Stimulated activated CD4-positive, alpha-beta T cell treated with anti-CD3 and anti-CD28 coated beads, Interleukin-12 subunit alpha, Interleukin-12 subunit beta, amount 100 ng/mL, for 4 hours (primary cell): ENCODE measurements at regions not wholly inside any gene's neighbourhood (a gene's known extent, or its start where the extent isn't known, plus 50 kb on each side); places are given as distances from the start of the nearest gene placed in this dataset.
"Not testable (repeated sequence)": the region's sequence is repeated elsewhere in the genome, so short reads cannot be mapped to it uniquely, and the experiment has no call there.

Experiments used
- DNase-seq: peaks from one replicate; pipeline ENCODE4 v3.0.0-alpha.2; 2020

DNA sequence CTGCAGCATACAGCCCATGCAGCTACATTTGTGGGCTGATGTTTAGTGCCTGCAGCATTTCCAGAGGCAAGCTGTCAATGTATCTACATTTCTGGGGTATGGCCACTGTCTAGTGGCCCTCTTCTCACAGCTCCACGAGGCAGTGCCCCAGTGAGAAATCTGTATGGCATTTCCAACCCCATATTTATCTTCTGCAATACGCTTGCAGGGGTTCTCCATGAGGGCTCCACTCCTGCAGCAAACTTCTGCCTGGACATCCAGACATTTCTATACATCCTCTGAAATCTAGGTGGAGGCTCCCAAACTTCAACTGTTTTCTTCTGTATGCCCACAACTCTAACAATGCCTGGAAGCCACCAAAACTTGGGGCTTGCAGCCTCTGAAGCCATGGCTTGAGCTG is 502.3 kb downstream of the C6orf118 start:
- no peak for DNase-seq

DNA sequence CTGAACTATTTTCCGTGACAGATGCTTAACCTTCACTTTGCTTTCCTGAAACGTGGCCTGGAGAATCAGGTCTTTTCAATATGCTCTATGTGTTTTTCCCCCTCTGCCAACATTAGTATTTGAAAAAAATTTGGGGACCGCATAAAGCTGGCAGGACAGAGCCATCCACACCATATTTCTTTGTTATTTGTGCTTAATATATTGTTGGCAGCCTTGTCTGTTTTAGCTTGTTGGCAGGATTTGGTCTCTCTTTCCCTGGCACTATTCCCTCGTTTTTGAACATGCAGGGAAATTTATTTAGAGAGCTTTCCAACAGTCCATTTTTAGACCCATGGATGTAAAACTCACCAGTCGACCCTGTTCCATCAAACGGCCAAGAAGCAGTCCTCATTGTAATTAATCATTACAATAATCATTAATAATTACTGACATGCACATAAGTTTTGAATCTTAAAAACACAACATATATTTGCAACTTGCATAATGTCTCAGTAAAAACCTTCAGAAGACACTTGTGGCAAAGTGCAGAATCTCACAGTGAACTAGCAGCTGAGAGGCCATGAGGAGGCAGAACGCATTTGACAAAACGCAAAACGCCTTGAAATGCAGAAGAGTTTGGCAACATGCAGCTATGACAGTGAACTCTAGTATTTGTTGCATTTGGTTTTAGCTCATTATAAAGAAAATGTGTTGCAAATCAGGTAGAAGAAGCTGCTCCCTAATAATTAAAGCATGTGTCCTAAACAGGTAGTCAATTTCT is 514.2 kb downstream of the C6orf118 start:
- DNase-seq = no peak

DNA sequence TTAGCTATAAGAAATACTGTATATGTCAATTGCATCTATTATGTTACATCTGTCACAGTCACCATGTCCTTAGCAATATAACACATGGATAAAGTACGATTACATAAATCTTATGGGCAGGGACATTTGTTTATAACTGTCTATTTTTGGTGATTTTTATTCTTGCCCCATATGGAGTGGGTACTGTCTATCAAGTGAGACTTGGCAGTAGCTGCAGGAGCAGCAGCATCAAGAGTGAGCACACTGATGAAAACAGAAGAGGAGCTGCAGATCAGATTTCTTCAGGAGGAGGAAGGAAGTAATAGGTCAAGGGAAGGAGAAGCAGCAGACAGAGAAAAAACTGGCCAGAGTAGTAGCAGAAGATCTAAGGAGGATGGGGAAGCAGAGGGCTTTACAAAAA is 516.7 kb downstream of the C6orf118 start:
- no peak for DNase-seq

DNA sequence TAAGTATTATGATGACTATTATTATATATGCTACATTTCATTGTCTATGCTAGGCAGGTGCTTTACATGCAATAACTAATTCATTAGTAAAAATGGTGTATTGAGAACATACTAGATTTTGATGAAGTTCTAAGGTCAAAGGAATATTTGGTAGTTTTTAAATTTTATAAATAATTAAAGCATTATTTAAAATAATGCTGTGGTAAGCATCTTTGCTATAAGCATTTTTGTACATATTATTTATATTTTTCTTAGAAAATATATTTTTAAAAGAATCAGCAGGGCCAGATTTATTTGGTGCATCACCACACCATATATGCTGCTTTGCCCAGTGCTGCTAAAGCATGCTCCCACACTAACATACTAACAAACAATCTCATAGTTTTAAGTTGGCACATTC is 517.9 kb downstream of the C6orf118 start:
- no peak for DNase-seq

DNA sequence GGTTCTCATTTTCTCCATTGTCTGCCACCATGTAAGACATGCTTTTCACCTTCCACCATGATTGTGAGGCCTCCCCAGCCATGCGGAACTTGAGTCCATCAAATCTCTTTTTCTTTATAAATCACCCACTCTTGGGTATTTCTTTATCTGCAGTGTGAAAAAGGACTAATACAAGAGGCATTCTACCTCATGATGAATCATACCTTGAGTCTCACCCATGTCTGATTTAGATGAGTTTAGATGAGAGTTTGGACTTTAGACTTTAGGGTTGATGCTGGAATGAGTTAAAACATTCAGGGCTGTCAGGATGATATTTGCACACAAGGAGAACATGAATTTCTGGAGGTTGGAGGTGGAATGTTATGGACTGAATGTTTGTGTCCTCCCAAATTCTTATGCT is 545.6 kb downstream of the C6orf118 start:
- no peak for DNase-seq

DNA sequence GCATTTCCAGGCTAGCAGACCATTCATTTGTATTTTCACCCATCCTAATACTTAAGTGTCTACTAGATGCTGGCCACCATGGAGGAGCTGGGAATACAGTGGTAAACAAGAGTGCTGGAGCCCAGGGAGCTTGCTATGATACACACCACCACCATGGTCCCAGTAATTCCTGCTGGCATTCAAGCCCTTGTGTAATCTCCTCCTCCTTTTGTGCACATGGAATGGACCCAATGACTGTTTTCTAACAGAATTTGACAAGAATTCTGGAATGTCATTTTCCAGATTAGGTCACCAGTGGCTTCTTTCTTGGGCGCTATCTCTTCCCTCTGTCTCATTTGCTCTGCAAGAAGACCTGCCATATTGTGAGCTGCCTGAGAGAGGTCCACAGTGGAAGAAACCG is 552.0 kb downstream of the C6orf118 start:
- DNase-seq = no peak

DNA sequence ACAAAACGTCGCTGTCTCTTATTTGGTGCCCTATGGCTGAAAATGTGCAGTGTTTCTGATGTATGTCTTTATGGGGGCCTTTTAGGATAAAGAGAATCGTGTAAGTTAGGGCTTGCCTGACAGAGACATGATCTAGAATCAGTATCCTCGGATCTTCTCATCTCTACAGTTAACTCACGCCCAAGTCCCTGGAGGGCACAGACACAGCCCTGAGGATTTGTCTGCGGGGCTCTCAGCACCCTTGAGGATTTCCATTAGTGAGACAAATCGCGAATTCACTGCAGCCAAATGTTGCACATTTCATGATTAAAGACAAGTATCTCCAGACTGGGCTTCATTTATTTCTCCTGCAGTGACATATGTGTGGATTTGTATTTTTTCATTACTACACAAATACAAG is 552.7 kb downstream of the C6orf118 start:
- DNase-seq = no peak

DNA sequence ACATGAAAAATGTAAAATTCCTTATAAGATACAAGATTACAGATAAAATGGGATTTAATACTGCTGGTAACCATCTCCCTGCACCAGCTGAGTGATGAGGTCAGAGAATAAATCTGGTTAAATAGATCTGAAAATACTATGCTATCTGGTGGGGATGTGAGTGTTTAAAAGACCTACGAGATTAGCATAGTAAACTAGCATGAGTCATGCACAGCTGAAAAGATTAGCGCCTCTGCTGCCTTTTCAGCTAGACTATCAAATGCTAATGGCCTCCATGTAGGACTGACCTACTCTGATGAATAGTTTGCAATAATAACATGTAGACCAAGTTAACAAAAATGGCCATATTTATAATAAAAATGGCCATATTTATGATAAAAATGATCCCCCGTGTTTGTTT is 553.3 kb downstream of the C6orf118 start:
- no peak for DNase-seq

DNA sequence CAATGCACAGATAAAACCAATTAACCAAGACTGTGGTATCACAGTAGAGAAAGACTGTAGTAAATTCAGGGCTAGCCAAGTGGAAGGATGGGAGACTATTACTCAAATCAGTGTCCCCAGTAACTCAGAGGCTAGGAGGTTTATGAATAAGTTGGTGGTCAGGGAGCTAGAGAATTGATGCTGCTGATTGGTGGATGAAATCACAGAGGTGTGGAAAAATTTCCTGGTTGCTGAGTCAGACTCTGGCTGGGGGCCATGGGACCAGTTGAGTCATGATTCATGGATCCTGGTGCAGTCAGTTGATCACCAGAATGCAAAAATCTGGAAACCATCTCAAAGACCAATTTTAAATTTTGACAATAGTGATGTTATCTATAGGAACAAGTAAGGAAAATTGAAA is 555.9 kb downstream of the C6orf118 start:
- no peak for DNase-seq

DNA sequence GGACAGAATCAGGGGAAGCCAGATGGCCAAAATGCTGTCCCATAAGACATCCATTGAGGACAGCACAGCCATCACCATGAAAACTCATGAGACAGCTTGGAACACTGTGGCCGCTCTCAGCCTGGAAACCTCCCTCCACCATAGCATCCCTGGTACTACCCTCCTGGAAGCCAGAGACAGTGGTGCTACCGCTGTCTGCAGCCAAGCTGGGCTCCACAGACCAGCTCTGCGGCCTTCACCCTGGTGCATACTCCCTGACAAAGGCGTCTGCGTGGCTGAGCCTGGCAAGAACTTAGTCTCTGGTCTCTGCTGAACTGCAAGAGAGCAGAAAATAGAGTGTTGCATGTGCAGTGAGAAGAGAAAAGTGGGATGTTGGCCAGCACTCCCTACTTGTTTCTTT is 558.0 kb downstream of the C6orf118 start:
- no peak for DNase-seq

DNA sequence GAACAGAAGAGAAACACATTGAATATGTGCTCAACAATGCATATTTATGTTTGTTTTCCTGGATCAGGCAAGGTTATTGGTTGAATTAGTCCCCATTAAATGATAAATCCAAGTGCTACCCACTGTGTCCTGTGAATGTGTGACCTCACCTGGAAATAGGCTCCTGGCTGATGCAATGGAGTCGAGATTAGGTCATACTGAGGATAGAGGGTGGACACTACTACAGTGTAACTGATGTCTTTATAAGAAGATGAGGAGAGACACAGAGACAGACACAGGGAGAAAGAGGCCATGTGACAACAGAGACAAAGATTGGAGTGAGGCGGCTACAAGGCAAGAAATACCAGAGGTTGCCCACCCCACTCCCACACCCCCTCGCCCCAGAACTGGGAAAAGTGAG is 559.3 kb downstream of the C6orf118 start:
- DNase-seq = no peak

DNA sequence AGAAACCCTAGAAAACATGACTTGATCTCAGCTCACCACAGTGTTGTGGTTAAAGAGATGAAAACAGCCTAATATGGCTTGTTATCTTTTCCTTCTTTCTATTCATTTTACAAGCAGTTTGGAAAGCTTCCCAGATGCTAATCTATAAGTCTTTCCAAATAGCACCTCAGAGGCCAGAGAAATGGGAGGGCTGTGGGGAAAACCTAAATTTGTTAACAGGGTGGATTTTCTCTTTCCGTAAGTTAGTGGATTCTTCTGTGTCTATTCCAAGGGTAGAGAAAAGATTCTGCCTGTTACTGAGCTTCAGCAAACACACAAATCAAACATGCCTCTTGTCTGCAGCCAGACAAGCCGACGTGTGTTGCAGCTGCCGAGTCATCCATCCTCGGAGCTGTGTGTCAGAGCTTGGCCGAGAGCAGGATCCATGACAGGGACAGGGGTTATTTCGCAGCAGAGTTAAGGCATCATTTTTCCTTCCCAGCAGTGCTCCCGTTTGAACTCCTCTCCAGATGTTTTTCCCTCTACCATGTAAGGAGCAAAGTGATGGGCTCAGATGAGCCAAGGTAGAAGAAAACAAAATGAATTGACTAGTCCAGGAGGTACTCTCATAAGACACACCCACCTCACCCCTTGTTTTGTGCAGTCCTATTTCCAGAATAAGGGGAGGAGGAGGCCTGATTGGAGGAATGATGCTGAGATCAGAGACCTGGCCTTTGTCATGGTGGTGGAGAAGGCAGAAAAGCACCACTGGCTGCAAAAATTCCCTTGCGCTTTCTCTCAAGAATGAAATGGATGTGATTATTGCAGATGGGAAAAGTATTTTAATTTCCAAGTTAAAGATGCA is 560.0 kb downstream of the C6orf118 start:
- no peak for DNase-seq

DNA sequence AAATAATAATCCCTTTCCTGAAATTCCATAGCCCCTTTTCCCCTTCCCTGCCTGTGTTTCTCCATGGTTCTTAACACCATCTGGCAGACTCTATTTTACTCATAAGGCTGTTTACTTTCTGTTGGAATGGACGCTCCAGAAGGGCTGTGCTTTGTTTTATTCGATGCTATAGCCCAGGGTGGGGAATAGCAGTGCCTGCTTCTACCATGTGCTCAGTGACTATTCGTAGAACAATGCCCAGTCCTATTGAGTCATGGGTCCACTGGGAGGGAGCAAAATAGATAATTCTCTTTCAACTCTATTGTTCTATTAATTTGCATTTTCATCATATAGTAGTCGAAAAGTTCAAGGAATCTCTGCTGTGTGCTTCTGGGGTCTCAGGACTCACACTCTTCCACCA is 565.1 kb downstream of the C6orf118 start:
- no peak for DNase-seq

DNA sequence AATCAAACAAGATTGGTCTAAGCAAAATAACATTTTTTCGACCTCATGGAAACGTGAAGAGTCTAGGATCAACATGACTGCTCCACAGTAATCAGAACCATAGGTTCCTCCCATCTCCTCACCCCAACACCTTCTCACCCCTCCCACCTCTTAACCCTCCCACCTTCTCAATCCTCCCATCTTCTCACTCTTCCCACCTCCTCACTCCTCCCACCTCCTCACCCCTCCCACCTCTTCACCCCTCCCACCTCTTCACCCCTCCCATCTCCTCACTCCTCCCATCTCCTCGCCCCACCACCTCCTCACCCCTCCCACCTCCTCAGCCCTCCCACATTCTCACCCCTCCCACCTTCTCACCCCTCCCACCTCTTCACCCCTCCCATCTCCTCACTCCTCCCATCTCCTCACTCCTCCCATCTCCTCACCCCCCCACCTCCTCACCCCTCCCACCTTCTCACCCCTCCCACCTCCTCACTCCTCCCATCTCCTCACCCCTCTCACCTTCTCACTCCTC is 567.4 kb downstream of the C6orf118 start:
- DNase-seq = no peak

DNA sequence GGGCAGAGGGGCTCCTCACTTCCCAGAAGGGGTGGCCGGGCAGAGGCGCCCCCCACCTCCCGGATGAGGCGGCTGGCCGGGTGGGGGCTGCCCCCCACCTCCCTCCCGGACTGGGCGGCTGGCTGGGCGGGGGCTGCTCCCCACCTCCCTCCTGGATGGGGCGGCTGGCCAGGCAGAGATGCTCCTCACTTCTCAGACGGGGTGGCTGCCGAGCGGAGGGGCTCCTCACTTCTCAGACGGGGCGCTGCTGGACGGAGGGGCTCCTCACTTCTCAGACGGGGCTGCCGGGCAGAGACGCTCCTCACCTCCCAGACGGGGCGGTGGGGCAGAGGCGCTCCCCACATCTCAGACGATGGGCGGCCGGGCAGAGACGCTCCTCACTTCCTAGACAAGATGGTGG is 573.3 kb downstream of the C6orf118 start:
- not testable (repeated sequence) for DNase-seq

DNA sequence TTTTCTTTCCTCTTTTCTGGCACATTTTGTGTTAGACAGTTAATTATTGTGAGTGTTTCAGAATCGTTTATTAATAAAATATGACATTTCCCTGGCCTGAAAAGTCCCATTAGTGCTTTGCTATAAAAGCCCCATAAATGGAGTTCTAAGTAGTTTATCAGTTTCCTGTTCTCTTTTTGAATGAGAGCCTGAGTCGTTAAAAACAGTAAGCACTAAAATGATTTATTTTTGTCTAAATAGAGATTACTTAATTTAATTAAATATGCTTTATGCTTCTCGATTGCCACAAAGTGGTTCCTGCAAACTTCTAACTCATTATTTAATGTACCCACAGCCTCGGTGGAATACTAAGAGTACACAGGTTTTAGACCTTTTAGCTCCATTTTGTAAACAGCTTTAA is 577.9 kb downstream of the C6orf118 start:
- DNase-seq = no peak

DNA sequence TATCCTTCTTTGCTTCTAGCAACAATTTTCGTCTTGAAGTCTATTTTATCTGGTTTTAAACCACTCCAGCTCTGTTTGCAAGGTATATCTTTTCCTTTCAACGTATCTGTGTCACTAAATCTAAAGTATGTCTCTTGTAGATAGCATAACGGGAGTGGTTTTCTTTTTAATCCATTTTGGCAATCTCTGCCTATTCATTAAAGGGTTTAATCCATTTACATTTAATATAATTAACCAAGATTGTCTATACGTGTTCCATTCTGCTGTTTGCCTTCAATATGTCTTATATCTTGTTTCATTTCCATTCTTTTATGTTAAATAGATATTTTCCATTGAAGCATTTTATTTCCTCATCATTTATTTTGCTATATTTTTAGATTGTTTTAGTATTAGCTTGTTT is 587.9 kb downstream of the C6orf118 start:
- DNase-seq = no peak

DNA sequence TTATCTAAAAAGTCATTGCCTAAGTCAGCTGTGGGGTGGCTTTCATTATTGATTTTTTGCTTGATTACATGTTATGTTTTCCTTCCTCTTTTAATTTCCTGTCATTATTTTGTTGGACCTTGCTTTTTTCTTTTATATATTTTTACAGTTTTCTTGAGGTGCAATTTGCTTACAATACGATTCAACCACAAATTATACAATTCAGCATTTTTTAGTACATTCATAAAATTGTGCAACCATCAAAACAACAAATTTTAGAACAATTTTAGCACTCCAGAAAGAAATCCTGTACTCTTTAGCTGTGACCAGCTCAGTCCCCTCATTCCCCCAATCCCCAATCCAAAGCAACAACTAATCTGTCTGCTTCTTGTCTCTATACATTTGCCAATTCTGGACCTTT is 608.9 kb downstream of the C6orf118 start:
- no peak for DNase-seq

DNA sequence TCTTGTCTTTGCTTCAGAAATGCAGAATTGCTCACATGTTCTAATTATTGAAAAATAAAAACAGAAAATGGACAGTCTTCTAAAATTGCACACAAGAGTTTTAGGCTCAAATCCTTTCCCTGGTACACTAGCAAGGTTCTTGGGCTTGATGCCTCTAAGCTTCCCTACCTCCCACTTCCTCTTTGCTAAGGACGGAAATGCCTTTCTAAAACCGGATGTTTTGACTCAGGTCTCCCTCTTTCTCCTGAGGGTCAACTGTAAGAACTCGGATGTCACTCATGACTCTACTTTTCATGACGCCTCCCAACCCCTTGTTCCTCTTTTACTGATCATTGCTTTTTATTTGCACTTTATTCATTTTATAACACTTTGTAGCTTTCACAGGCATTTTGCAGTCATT is 613.5 kb downstream of the C6orf118 start:
- DNase-seq = no peak

DNA sequence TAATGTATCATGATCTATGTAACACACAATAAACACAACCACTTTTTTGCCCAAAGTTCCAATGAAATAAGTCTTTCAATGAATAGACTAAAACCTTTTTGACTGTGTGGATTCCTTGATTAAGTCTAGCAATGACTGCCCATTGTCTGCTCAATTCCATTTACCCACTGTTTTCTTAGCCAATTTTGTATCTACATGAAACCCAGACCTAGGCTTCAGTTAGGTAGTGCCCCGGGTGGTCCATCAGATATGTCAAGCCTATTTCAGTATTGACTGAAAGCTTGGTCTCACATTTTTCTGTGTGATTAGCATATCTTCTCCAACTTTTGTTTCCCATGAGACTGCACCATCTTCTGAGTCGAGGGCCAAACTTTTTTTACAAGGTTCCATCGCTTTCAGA is 615.0 kb downstream of the C6orf118 start:
- no peak for DNase-seq

DNA sequence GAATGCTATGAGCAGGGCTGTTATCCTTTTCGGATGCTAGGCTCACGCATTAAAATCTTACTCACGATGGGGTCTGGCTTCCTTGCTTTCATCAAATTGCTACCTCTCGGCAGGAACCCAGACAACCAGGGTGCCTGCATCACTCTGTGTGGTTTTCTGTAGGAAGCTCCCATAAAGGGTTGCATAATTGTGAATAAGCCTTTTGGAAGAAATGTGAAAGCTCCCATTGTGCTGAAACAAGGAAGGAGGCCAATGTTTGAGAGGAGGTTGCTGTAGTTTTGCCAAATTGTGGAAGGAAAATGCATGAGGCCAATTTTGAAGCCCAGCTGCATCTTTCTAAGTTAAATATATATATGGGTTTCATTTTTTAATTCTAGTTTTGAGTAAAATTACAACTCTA is 615.5 kb downstream of the C6orf118 start:
- no peak for DNase-seq

DNA sequence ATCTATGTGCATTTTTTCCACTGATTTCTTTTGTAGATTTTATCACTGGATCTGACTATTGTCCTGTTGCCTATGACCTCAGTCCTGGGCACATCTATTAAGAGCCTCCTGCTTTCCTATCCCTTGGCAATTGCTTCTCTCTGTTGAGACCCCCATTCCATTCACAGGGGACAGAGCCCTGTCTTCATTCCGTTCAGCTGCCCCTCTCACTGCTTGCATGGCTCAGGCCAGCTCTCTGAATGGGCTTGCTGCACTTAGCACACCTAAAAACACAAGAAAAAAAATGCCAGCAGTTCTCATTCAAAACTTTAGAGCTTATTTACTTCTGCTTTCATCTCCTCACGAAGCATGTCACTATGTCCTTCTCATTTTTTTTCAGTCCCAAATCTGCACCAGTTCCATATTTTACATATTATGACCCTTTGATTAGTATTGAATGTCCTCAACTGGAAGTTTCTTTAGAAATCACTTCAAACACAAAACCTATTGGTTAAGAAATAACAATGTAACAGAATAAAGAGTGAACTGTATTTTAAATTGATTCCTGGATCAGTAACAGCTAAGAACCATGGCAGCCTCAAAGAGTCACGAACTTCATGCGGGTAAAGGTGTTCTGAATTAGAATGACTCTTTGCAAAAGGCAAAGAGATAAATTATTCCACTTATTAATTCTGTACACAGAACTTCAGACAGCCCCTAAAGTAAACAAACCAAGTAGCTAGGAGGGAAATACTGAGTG is 616.5 kb downstream of the C6orf118 start:
- DNase-seq = no peak

DNA sequence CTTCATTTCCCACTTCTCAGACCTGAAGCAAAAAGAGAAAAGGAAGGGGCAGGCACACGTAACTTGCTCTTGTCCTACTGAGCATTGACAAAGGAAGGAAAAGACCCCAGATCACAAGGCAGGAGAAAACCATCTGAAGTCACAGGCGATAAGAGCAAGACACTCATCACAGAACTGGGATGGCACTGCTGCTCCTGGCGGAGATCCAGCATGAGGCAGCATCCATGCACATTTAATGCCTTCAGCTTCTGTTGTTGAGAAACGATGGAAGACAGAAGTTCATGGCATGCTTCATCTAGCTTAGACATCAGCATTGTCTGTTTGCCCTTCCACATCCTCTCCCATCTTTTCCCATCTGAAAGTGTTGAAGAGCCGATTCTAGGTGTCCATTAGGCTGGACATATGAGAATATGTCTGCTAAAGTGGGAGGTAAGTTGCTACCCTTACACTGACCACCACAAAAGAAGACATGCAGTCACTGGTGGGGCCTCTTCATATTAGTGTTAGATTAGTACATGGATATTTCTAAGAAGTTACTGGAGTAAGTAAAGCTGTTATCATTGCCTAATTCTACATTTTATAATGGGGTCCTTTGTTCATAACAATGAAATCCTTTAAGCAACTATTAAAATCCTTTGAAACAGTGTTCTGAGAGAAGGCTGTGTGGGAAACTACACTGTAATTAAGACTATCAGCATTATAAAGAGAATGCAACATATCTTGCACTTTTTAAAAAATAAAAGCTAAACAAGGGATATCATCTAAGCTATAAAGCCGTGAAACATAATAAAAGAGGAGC is 618.5 kb downstream of the C6orf118 start:
- DNase-seq = no peak
